ENCODE measurements at regions not wholly inside any gene's neighbourhood (a gene's known extent, or its start where the extent isn't known, plus 50 kb on each side); places are given as distances from the start of the nearest gene placed in this dataset.

DNA sequence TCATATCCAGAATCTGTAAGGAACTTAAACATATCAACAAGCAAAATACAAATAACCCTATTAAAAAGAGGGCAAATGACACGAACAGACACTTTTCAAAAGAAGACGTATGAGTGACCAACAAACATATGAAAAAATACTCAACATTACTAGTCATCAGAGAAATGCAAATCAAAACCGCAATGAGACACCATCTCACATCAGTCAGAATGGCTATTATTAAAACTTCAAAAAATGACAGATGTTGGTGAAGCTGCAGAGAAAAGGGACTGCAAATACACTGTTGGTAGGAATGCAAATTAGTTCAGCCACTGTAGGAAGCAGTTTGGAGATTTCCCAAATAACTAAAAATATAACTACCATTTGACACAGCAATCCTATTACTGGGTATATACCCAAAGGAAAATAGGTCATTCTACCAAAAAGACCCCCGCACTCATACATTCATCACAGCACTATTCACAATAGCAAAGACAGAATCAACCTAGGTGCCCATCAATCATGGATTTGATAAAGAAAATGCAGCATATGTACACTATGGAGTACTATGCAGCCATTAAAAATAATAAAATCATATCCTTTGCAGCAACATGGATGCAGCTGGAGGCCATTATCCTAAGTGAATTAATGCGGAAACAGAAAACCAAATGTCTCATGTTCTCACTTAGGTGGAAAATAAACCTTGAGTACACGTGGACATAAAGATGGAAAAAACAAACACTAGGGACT, 230.1 kb upstream of the RAB4A start:
- no peak for DNase-seq

DNA sequence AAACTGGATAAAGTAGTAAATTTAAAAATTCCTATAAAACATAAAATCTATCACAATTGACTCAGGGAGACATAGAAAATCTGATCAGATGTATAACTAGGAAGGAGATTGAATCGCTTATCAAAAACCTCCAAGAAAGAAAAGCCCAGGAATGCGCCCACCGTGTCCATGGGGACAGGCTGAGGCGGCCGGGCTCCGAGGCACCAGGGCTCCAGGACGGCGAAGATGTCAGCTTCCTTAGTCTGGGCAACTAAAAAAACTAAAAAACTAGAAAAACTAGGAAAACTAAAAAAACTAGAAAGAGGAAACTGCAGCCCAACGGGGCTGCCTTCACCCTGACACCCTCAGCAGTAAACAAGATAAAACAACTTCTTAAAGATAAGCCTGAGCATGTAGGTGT, 229.0 kb upstream of the RAB4A start:
- DNase-seq: no peak

- no peak for DNase-seq
Measured at GRCh38 chr1:229042482-229042881, 228.4 kb upstream of the RAB4A start.

GRCh38 chr1:229043115-229043514, 227.8 kb upstream of the RAB4A start:
- no peak for DNase-seq

GRCh38 chr1:229046251-229046853, 224.6 kb upstream of the RAB4A start:
- DNase-seq: no peak

- DNase-seq: no peak
Measured at GRCh38 chr1:229047161-229047839, 223.6 kb upstream of the RAB4A start.

- no peak for DNase-seq
Measured at GRCh38 chr1:229047840-229048620, 222.9 kb upstream of the RAB4A start.

GRCh38 chr1:229048896-229049295, 222.0 kb upstream of the RAB4A start:
- DNase-seq: no peak

GRCh38 chr1:229056046-229056445, 214.9 kb upstream of the RAB4A start:
- no peak for DNase-seq

GRCh38 chr1:229058111-229058561, 212.8 kb upstream of the RAB4A start:
- DNase-seq: peak; percentile 44

GRCh38 chr1:229058729-229059128, 212.2 kb upstream of the RAB4A start:
- no peak for DNase-seq

- DNase-seq: no peak
Measured at GRCh38 chr1:229059671-229060539, 211.0 kb upstream of the RAB4A start.

DNA sequence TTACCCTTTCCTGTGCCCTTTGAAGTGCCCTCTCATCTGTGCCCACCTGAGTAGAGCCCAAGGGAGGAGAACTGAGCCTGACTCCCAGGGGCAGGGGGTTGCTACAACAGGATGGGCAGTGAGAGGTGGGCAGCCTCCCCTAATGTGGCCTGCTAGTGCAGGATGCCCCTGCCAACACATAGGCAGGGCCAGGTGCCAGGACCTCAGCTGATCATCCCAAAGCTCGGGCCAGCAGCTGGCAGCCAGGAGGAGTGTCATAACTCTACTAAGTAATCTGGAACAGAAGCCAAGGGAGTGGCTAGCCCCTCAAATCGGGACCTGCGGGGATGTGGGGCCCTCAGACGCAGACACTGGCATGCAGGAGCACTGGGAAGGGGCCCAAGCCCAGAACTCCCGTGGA, 208.8 kb upstream of the RAB4A start:
- no peak for DNase-seq

GRCh38 chr1:229063154-229063773, 207.6 kb upstream of the RAB4A start:
- DNase-seq: no peak

- DNase-seq: no peak
Measured at GRCh38 chr1:229064320-229065168, 206.4 kb upstream of the RAB4A start.

GRCh38 chr1:229065613-229066012, 205.3 kb upstream of the RAB4A start:
- DNase-seq: no peak

- DNase-seq: no peak
Measured at GRCh38 chr1:229066591-229066990, 204.3 kb upstream of the RAB4A start.

- no peak for DNase-seq
Measured at GRCh38 chr1:229067546-229067945, 203.4 kb upstream of the RAB4A start.

DNA sequence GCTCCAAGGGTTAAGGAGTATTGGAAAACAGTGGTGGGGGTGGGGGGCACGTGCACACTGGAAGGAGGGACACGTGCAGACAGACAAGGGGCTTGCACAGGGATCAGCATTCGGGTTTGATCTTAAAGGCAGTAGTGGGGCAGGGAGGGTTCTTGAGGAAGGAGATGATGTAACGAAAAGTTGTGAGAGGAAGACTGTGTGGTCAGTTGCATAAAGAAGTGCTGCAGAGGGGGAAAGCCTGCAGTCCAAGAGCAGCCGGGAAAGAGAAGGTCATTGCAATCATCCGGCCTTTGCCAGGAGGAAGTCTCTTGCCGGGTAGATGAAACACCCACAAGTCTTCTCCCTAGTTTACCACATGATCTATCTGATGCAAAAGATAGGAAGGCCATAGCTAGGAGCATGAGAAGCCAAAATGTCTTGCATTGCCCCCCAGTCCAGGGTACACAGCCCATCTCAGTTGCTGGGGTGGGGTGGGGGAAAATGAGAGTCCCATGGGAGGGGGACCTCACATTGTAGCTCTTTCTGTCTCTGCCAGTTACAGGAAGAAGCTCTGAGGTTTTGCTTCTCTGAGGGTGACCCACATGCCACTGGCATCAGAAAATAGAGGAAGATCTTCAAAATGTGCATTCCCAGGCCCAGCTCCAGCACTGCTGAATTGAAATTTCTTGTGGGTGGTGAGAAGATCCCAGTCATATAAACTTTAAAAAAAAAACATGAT, 202.5 kb upstream of the RAB4A start:
- DNase-seq: peak; percentile 11

DNA sequence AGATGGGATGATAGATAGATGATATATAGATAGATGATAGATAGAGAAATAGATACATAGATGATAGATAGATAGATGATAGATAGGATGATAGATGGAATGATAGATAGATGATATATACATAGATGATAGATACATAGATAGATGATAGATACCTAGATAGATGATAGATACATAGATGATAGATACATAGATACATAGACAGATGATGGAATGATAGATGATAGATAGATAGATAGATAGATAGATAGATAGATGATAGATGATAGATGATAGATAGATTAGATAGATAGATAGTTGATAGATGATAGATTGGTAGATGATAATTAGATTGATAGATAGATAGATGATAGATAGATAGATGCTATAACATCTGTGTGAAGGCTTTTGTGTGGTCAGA, 201.7 kb upstream of the RAB4A start:
- no peak for DNase-seq

Measured in CD4-positive, alpha-beta T cell treated with Interleukin-10 for 1 hour (primary cell).